GM13977 (cell line): ENCODE measurements at regions not wholly inside any gene's neighbourhood (a gene's known extent, or its start where the extent isn't known, plus 50 kb on each side); places are given as distances from the start of the nearest gene placed in this dataset.

Source experiments
- DNase-seq: peaks from one replicate; pipeline ENCODE4 v3.0.0; 2012; ENCODE audit warnings: low spot score
- CTCF ChIP-seq: IDR thresholded peaks from 2 replicates; pipeline ENCODE4 v1.5.1; 2012; ENCODE audit warnings: mild to moderate bottlenecking, control low read depth; ENCODE audit not compliant: insufficient read depth; ENCODE audit errors: extremely low read depth, missing control alignments
- in situ Hi-C: fragments of 300-500 bp; cut with MboI; formaldehyde crosslinking; loops from one replicate; pipeline ENCODE4 v1.12.0; 2022; ENCODE audit warnings: low sequenced_read_pairs, low pct_unique_long_range_greater_than_20kb, mixed read lengths, inconsistent platforms; ENCODE audit not compliant: unreplicated experiment

GRCh38 chr9:22535780-22536179 lies 89.2 kb downstream of the DMRTA1 start:
- TF ChIP-seq CTCF, result no peak
- in situ Hi-C loops, result no loop called here
- no peak for DNase-seq

GRCh38 chr9:22537721-22538120 lies 91.1 kb downstream of the DMRTA1 start:
- no peak for TF ChIP-seq CTCF
- no peak for DNase-seq
- in situ Hi-C loops, result no loop called here

- no peak for DNase-seq
- in situ Hi-C loops, result no loop called here
- TF ChIP-seq CTCF, result no peak
Observed at GRCh38 chr9:22548625-22549024, 102.0 kb downstream of the DMRTA1 start.

GRCh38 chr9:22574740-22575139 lies 128.1 kb downstream of the DMRTA1 start:
- in situ Hi-C loops, result no loop called here
- no peak for DNase-seq
- TF ChIP-seq CTCF, result no peak

GRCh38 chr9:22580788-22581187 lies 134.2 kb downstream of the DMRTA1 start:
- DNase-seq, result no peak
- in situ Hi-C loops, result no loop called here
- no peak for TF ChIP-seq CTCF

GRCh38 chr9:22582221-22582620 lies 135.6 kb downstream of the DMRTA1 start:
- TF ChIP-seq CTCF, result no peak
- DNase-seq, result no peak
- in situ Hi-C loops, result no loop called here

GRCh38 chr9:22588918-22589317 lies 142.3 kb downstream of the DMRTA1 start:
- no peak for TF ChIP-seq CTCF
- no peak for DNase-seq
- in situ Hi-C loops, result no loop called here
